ENCODE measurements at regions not wholly inside any gene's neighbourhood (a gene's known extent, or its start where the extent isn't known, plus 50 kb on each side); places are given as distances from the start of the nearest gene placed in this dataset.

DNA sequence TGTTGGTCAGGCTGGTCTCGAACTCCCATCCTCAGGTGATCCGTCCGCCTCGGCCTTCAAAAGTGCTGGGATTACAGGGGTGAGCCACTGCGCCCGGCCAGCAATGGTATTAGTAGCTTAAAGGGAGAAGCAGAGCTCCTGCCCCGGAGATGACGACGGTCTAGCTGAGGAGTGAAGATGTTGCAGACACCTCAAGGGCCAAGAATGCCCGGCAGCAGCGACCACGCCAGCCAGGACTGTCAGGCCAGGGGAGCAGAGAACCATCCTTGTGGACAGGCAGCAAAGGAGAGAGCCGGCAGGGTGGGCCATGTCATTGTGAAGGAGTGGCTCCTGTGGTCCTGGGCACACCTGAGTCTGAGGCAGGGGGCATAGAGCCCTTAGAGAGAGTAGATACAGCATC, 210.1 kb upstream of the BCOR start:
- TF ChIP-seq, protein P1, sequence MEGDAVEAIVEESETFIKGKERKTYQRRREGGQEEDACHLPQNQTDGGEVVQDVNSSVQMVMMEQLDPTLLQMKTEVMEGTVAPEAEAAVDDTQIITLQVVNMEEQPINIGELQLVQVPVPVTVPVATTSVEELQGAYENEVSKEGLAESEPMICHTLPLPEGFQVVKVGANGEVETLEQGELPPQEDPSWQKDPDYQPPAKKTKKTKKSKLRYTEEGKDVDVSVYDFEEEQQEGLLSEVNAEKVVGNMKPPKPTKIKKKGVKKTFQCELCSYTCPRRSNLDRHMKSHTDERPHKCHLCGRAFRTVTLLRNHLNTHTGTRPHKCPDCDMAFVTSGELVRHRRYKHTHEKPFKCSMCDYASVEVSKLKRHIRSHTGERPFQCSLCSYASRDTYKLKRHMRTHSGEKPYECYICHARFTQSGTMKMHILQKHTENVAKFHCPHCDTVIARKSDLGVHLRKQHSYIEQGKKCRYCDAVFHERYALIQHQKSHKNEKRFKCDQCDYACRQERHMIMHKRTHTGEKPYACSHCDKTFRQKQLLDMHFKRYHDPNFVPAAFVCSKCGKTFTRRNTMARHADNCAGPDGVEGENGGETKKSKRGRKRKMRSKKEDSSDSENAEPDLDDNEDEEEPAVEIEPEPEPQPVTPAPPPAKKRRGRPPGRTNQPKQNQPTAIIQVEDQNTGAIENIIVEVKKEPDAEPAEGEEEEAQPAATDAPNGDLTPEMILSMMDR (IDR thresholded peaks at IDR 0.05) = no peak

DNA sequence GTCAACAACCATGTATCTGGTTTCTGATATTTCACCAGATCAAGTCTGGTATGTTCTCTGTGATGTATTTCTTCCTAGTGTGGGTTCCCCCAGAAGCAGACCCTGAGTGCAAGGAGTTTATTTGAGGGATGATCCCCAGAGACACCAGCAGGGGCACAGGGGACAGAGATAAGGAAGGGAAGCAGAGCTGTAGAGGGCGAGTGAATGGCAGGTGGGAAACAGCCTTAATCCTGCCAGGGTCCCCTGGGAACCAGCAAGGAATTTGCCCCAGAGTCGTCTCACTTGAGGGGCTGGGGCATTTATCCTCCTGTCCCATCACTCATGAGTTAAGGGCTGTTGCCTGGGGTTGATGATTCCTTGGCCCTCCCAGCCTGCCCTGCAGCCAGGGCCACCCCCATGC, 206.4 kb upstream of the BCOR start:
- TF ChIP-seq, protein P1 (IDR thresholded peaks at IDR 0.05) = no peak

DNA sequence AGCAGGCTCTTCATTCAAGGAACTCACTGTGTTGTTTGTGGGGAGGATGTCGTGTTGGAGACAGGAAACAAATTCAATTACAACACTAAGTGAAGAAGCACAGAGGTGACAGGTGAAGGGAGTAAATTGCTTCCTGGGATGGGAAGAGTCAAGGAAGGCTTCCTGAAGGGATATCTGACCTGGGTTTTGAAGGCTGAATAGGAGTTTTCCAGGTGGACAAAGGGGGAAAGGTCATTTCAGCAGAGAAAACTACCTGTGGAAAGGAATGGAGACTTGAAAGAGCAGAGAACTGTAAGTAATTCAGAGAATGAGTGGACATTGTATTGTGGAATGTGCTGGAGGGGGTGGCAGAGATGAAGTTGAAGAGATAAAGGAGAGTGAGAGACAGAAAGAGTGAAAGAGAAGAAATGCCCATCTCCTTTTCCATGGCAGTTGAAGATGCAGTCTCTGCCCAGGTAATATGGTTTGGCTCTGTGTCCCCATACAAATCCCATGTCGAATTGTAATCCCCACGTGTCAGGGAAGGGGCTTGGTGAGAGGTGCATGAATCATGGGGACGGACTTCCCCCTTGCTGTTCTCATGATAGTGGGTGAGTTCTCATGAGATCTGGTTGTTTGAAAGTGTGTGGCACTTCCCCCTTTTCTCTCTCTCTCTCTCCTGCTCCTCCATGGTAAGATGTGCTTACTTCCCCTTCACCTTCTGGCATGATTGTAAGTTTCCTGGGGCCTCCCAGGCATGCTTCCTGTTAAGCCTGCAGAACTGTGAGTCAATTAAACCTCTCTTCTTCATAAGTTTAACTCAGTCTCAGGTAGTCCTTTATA, 205.7 kb upstream of the BCOR start:
- TF ChIP-seq, protein P1 (IDR thresholded peaks at IDR 0.05) = no peak

DNA sequence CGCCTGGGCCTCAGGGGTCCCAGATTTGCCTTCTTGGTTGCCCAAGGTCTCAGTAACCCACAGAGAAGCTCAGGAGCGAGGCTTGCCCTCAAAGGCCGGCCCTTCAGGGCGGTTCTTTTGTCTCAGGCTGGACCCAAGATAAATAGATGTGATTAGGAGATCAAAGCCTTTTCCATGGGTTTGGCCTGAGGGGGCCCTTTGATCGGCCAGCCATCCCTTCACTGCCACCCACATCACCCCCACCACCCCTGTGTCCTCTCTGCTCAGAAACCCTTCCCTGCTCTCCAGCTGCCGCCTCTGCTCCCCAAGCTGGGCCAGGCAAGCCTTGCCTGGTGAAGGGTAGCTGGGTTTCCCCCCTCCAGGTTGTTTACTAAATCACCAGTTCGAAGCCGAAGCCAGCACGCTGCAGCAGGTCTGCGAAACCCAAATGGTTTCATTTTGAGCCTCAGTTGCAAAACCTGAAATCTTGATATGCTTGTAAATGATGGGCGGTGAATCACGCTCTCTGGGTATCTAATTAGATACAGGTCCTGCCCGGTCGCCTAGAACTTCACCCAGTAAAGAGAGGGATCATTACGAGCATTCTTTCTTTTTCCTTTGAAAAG, 202.6 kb upstream of the BCOR start:
- TF ChIP-seq, protein P1 (IDR thresholded peaks at IDR 0.05) = no peak

DNA sequence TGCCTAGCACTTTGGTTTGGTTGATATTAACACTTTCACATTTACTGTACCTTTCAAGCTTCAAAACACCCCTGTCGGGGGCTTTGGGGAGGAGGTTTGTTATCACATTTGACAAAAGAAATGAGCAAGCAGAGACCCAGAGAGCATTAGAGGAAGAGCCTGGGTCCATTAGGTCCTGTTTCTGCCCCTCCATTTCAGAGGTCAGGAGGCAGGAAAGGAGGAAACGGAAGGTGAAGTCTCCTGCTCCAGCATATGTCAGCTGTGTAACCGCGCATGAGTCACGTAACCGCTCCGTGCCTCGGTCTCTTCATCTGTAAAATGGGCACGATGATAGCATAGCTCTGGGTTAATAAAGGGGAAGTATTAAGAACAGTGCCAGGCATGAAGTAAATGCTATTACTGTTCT, 201.9 kb upstream of the BCOR start:
- TF ChIP-seq, protein P1 (IDR thresholded peaks at IDR 0.05) = no peak

DNA sequence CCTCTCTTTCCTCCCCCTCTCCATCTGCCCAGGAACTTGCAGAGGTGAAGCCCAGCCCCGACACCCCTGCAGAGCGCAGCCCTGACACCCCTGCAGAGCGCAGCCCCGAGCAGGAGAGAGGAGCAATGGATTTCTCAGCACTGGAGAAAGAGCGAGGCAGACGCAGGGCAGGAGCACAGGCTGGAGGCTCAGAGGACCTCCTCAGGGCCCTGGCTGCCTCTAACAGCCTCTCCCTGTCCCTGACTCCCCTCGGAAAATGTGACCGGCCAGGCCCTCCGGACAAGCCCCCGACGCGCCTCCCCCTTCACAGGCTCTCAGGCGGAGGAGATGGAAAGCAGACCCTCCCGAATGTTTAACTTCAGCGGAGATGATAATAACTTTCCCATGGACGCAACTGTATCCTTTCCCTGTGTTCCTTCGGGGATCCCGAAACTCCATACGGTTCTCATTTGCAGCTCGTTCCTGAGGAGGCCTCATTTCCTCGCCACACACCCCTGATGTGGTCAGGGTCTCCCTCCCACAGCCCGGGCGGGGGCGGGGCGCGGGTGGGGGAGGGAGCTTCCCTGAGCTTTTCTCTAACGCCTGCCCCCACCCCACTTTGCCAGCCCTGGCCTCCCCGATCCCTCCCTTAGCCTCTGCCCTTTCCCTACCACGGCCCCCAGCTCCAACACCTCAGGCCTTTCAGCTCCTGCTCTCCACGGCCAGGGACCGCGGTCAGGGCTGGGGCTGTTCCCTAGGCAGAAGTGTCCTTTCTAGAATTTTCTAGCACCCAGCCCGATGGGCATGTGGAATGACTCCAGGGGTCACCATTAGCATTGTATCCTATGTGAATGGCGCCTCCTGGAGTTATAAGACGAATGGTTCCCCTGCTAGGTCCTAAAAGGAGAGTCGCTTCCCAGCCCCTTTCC, 201.1 kb upstream of the BCOR start:
- TF ChIP-seq, protein P1 (IDR thresholded peaks at IDR 0.05) = no peak

DNA sequence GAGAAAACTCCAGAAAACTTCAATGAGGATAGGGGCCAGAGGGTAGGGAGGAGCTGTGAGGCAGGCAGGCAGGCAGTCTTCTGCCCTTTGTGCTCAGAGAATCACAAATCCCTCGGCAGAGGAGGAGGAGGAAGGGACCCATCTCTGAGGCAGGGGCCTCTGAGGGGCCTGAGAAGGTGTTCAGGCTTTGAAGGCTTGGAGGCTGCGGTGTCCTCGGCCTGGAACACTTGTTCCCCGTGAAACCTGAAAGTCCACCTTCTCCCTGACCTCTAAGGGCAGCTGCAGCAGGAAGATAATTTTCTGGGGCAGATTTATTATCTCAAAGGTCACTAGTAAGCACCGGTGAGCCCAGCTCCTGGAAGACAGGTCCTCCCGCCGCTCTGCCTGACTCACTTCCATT, 200.3 kb upstream of the BCOR start:
- TF ChIP-seq, protein P1 (IDR thresholded peaks at IDR 0.05) = no peak

Measured in LNCAP (cell line).